B cell (primary cell): ENCODE measurements at regions not wholly inside any gene's neighbourhood (a gene's known extent, or its start where the extent isn't known, plus 50 kb on each side); places are given as distances from the start of the nearest gene placed in this dataset.

Experiments
- EZH2 ChIP-seq: IDR thresholded peaks from 2 replicates; pipeline ENCODE4 v1.6.1; 2012; ENCODE audit warnings: borderline replicate concordance, low read depth, mild to moderate bottlenecking, moderate library complexity, low read length; ENCODE audit not compliant: insufficient read depth, poor library complexity, severe bottlenecking
- TF ChIP-seq, protein P1 (sequence below): fragments of 200-600 bp; IDR thresholded peaks from one replicate; pipeline ENCODE4 v1.8.0; 2022; ENCODE audit warnings: antibody characterized with exemption, mild to moderate bottlenecking

DNA sequence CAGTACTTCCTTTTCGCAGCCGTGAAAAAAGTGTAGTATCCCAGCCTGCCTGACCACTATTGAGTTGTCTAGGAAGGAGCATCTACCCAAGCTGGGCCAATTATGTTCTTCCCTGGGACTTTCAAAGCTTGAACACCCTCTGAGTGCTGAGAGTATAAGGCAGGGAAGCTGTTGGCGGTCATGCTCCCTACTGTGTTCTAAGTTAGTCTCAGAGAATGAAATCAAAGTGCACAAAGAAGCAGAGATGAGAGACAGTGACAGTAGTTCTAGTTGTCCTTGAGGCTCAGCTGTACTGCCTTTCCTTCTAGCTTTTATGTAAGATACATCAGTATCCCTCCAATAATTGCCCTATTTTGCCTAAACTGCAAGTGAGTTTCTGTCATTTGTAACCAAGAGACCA lies 427.1 kb upstream of the SEL1L start:
- TF ChIP-seq, protein P1, sequence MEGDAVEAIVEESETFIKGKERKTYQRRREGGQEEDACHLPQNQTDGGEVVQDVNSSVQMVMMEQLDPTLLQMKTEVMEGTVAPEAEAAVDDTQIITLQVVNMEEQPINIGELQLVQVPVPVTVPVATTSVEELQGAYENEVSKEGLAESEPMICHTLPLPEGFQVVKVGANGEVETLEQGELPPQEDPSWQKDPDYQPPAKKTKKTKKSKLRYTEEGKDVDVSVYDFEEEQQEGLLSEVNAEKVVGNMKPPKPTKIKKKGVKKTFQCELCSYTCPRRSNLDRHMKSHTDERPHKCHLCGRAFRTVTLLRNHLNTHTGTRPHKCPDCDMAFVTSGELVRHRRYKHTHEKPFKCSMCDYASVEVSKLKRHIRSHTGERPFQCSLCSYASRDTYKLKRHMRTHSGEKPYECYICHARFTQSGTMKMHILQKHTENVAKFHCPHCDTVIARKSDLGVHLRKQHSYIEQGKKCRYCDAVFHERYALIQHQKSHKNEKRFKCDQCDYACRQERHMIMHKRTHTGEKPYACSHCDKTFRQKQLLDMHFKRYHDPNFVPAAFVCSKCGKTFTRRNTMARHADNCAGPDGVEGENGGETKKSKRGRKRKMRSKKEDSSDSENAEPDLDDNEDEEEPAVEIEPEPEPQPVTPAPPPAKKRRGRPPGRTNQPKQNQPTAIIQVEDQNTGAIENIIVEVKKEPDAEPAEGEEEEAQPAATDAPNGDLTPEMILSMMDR = no peak
- TF ChIP-seq EZH2 = no peak
